Astrocyte (in vitro differentiated cells and primary cell): ENCODE measurements at regions not wholly inside any gene's neighbourhood (a gene's known extent, or its start where the extent isn't known, plus 50 kb on each side); places are given as distances from the start of the nearest gene placed in this dataset.

Experiments used
- DNase-seq: peaks from one replicate; pipeline ENCODE4 v3.0.0-alpha.2; 2010; ENCODE audit warnings: low read depth
- FAIRE-seq: peaks from 2 replicates; lab custom pipeline; 2011; peaks lifted over from hg19 to GRCh38; lab: Jason Lieb, UNC
- H2AFZ ChIP-seq: 2 replicates; pipeline ENCODE4 v1.6.0; 2012; ENCODE audit warnings: low read depth, low read length, inconsistent platforms
- H3K27ac ChIP-seq: 2 replicates; pipeline ENCODE4 v1.5.1; 2011; ENCODE audit warnings: low read depth, low read length, inconsistent platforms
- H3K27me3 ChIP-seq: 2 replicates; pipeline ENCODE4 v1.6.0; 2011; ENCODE audit warnings: low read length, inconsistent platforms; ENCODE audit not compliant: insufficient read depth
- H3K36me3 ChIP-seq: 2 replicates; pipeline ENCODE4 v1.5.1; 2011; ENCODE audit warnings: low read length, inconsistent platforms; ENCODE audit not compliant: insufficient read depth
- H3K4me1 ChIP-seq: 2 replicates; pipeline ENCODE4 v1.5.1; 2011; ENCODE audit warnings: low read length, inconsistent platforms; ENCODE audit not compliant: insufficient read depth
- H3K4me2 ChIP-seq: 2 replicates; pipeline ENCODE4 v1.6.0; 2012; ENCODE audit warnings: low read length, inconsistent platforms
- H3K4me3 ChIP-seq: 2 replicates; pipeline ENCODE4 v1.5.1; 2011; ENCODE audit warnings: low read depth, mild to moderate bottlenecking, low read length, inconsistent platforms; ENCODE audit not compliant: insufficient read depth
- H3K79me2 ChIP-seq: 2 replicates; pipeline ENCODE4 v1.6.0; 2012; ENCODE audit warnings: mild to moderate bottlenecking, low read length, inconsistent platforms; ENCODE audit not compliant: insufficient read depth
- H3K9ac ChIP-seq: 2 replicates; pipeline ENCODE4 v1.6.0; 2012; ENCODE audit warnings: mild to moderate bottlenecking, low read length, inconsistent platforms
- H3K9me3 ChIP-seq: 2 replicates; pipeline ENCODE4 v1.5.1; 2012; ENCODE audit warnings: low read depth, mild to moderate bottlenecking, low read length, inconsistent platforms; ENCODE audit not compliant: insufficient read depth
- H4K20me1 ChIP-seq: 2 replicates; pipeline ENCODE4 v1.6.0; 2012; ENCODE audit warnings: low read length, inconsistent platforms; ENCODE audit not compliant: insufficient read depth
- H3K27ac Mint-ChIP-seq: one replicate; pipeline ENCODE4 v1.8.0; 2021; ENCODE audit warnings: mild to moderate bottlenecking, mixed read lengths; ENCODE audit not compliant: unreplicated experiment
- H3K27me3 Mint-ChIP-seq: one replicate; pipeline ENCODE4 v1.8.0; 2021; ENCODE audit warnings: low read depth, mixed read lengths; ENCODE audit not compliant: unreplicated experiment
- H3K36me3 Mint-ChIP-seq: one replicate; pipeline ENCODE4 v1.8.0; 2021; ENCODE audit warnings: low read depth, mixed read lengths; ENCODE audit not compliant: unreplicated experiment
- H3K4me1 Mint-ChIP-seq: one replicate; pipeline ENCODE4 v1.8.0; 2021; ENCODE audit warnings: low read depth, mixed read lengths; ENCODE audit not compliant: unreplicated experiment
- H3K4me3 Mint-ChIP-seq: one replicate; pipeline ENCODE4 v1.8.0; 2021; ENCODE audit warnings: mild to moderate bottlenecking, moderate library complexity, mixed read lengths; ENCODE audit not compliant: unreplicated experiment
- H3K9me3 Mint-ChIP-seq: one replicate; pipeline ENCODE4 v1.8.0; 2021; ENCODE audit warnings: mild to moderate bottlenecking, mixed read lengths; ENCODE audit not compliant: unreplicated experiment
- CTCF ChIP-seq: IDR thresholded peaks from 2 replicates; pipeline ENCODE4 v1.5.1; 2011; ENCODE audit warnings: low read depth, mild to moderate bottlenecking, inconsistent platforms, low read length, moderate library complexity; ENCODE audit not compliant: insufficient read depth
- EZH2 ChIP-seq: IDR thresholded peaks from 2 replicates; pipeline ENCODE4 v1.6.1; 2012; ENCODE audit warnings: mild to moderate bottlenecking, low read length, inconsistent platforms; ENCODE audit not compliant: insufficient read depth

- Histone ChIP-seq H3K4me3 (peak overlapping the region; percentile 34), H2AFZ (peak overlapping the region; percentile 22), H3K4me1 (peaks cover 33% of the 10 kb centered on the region), H4K20me1 (no peaks in the 10 kb centered on the region), H3K4me2 (peak overlapping the region; percentile 78), H3K9ac (peak overlapping the region; percentile 60), H3K27ac (peak overlapping the region; percentile 58), H3K36me3 (no peaks in the 10 kb centered on the region), H3K27me3 (no peaks in the 10 kb centered on the region), H3K9me3 (no peaks in the 10 kb centered on the region), H3K79me2 (no peaks in the 10 kb centered on the region)
- Mint-ChIP-seq H3K27ac (peak overlapping the region; percentile 77), H3K36me3 (no peaks in the 10 kb centered on the region), H3K4me3 (no peak overlapping the region), H3K9me3 (peaks cover 4% of the 10 kb centered on the region), H3K4me1 (peaks cover 49% of the 10 kb centered on the region), H3K27me3 (no peaks in the 10 kb centered on the region)
- TF ChIP-seq CTCF (no peak), EZH2 (no peak)
- peak; percentile 49 for FAIRE-seq
- peak; percentile 75 for DNase-seq
These were observed 299.9 kb upstream of the PITRM1 start for GRCh38 chr10:3472287-3473051.

DNA sequence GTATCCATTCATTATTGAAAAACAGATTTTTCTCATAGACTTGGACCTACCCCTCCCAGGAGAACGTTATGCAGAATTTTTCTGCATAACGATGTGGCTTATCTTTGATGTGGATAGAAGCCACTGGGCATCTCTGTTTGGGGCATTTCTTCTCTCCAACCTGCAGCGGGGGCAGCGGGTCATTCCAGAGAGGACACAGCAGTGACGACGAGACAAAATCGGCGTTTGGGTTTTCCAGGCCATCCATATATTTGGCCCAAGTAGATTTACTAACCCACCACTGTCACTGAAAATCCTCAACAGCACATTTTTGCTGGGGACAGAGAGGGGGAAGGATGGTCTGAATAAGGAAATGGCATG, 299.3 kb upstream of the PITRM1 start:
- H3K27ac ChIP-seq: peak overlapping the region; percentile 58
- H3K4me2 ChIP-seq: peak overlapping the region; percentile 78
- no peaks in the 10 kb centered on the region for H3K36me3 ChIP-seq
- H3K4me1 ChIP-seq: peaks cover 39% of the 10 kb centered on the region
- H3K27me3 Mint-ChIP-seq: no peaks in the 10 kb centered on the region
- H3K9ac ChIP-seq: peak overlapping the region; percentile 60
- H3K27ac Mint-ChIP-seq: peak overlapping the region; percentile 77
- no peaks in the 10 kb centered on the region for H3K27me3 ChIP-seq
- peaks cover 4% of the 10 kb centered on the region for H3K9me3 Mint-ChIP-seq
- FAIRE-seq: no peak
- peaks cover 51% of the 10 kb centered on the region for H3K4me1 Mint-ChIP-seq
- no peak overlapping the region for H3K4me3 Mint-ChIP-seq
- H3K4me3 ChIP-seq: no peak overlapping the region
- no peaks in the 10 kb centered on the region for H3K9me3 ChIP-seq
- no peaks in the 10 kb centered on the region for H3K79me2 ChIP-seq
- TF ChIP-seq CTCF: no peak
- no peak for DNase-seq
- H2AFZ ChIP-seq: peak overlapping the region; percentile 22
- H3K36me3 Mint-ChIP-seq: no peaks in the 10 kb centered on the region
- H4K20me1 ChIP-seq: no peaks in the 10 kb centered on the region

DNA sequence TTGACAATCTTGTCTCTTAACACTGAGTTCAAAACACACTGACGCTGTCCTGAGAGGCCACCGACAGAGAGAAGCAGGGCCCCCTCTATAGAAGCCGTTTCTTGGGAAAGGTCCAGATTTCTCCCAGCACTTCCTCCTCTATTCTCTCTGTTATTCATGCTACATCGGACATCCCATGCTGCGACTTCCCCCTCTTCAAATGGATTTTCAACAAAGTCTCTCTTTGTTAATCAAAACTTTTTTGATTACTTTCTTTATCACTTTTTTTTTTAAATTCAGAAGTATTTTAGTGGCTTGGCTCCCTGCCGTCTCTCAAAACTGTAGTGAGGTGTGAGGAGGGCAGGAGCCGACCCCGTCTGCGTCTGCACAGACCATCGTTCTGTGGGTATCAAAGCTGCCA, 298.9 kb upstream of the PITRM1 start:
- no peak overlapping the region for H3K4me2 ChIP-seq
- H3K27ac ChIP-seq: no peak overlapping the region
- H3K27me3 ChIP-seq: no peaks in the 10 kb centered on the region
- no peak overlapping the region for H2AFZ ChIP-seq
- H3K9ac ChIP-seq: peak overlapping the region; percentile 60
- no peak for DNase-seq
- no peaks in the 10 kb centered on the region for H4K20me1 ChIP-seq
- Mint-ChIP-seq H3K27me3 (no peaks in the 10 kb centered on the region), H3K27ac (peak overlapping the region; percentile 77), H3K4me1 (peaks cover 50% of the 10 kb centered on the region), H3K36me3 (no peaks in the 10 kb centered on the region), H3K9me3 (peaks cover 4% of the 10 kb centered on the region), H3K4me3 (no peak overlapping the region)
- H3K36me3 ChIP-seq: no peaks in the 10 kb centered on the region
- FAIRE-seq: no peak
- H3K4me1 ChIP-seq: peaks cover 41% of the 10 kb centered on the region
- H3K4me3 ChIP-seq: no peak overlapping the region
- TF ChIP-seq EZH2: no peak
- no peak for TF ChIP-seq CTCF
- no peaks in the 10 kb centered on the region for H3K79me2 ChIP-seq
- H3K9me3 ChIP-seq: no peaks in the 10 kb centered on the region
